ENCODE measurements at regions not wholly inside any gene's neighbourhood (a gene's known extent, or its start where the extent isn't known, plus 50 kb on each side); places are given as distances from the start of the nearest gene placed in this dataset.

GRCh38 chr9:23636199-23636598 is 189.8 kb downstream of the ELAVL2 start:
- DNase-seq, result no peak
- H3K4me1 Mint-ChIP-seq, result no peaks in the 10 kb centered on the region
- intact Hi-C loops (cut with micrococcal nuclease), result no loop called here
- no peaks in the 10 kb centered on the region for H3K36me3 Mint-ChIP-seq (ENCODE audit: low read depth)
- H3K27ac Mint-ChIP-seq, result no peak overlapping the region
- H3K9me3 Mint-ChIP-seq, result no peaks in the 10 kb centered on the region
- no peaks in the 10 kb centered on the region for H3K27me3 Mint-ChIP-seq
- H3K4me3 Mint-ChIP-seq, result no peak overlapping the region

- intact Hi-C loops (cut with micrococcal nuclease), result no loop called here
- Mint-ChIP-seq H3K36me3 (ENCODE audit: low read depth) (no peaks in the 10 kb centered on the region), H3K4me3 (no peak overlapping the region), H3K27ac (no peak overlapping the region), H3K4me1 (no peaks in the 10 kb centered on the region), H3K9me3 (no peaks in the 10 kb centered on the region), H3K27me3 (no peaks in the 10 kb centered on the region)
- DNase-seq, result no peak
Measured at GRCh38 chr9:23638011-23638410, 188.0 kb downstream of the ELAVL2 start.

- DNase-seq, result no peak
- intact Hi-C loops (cut with micrococcal nuclease), result no loop called here
Measured at GRCh38 chr9:23638837-23639426, 187.1 kb downstream of the ELAVL2 start.

More at GRCh38 chr9:23638837-23639426, 187.1 kb downstream of the ELAVL2 start:
- no peak overlapping the region for H3K4me3 Mint-ChIP-seq
- H3K36me3 Mint-ChIP-seq (ENCODE audit: low read depth), result no peaks in the 10 kb centered on the region
- H3K4me1 Mint-ChIP-seq, result no peaks in the 10 kb centered on the region
- no peak overlapping the region for H3K27ac Mint-ChIP-seq
- H3K9me3 Mint-ChIP-seq, result no peaks in the 10 kb centered on the region
- no peaks in the 10 kb centered on the region for H3K27me3 Mint-ChIP-seq
